ENCODE measurements at regions not wholly inside any gene's neighbourhood (a gene's known extent, or its start where the extent isn't known, plus 50 kb on each side); places are given as distances from the start of the nearest gene placed in this dataset. TPM values are rescaled to one million over a fixed set of nuclear protein-coding genes. Genes with fewer than 3 reads are reported as not detected.
A peak's percentile ranks its signal among the peaks of the same experiment; 100 is the strongest.

DNA sequence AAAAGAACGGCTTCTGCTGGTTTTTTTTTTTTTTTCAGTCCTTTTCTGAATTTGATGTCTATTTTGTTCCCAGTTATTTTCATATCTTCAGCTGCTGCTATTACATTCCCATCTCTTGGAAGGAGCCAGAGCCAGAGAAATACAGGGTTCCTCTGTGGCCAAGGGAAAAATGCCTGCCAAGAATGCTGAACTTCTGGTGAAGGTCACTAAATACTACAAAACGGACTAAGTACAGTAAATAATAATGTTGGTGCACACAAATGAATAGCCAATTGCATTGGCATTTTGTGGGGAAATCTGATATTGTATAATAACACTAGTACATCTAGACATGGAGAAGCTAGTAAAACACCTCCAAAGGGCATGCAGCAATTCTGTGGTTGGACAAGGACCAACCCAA, 56.3 kb upstream of the ZEB1 start:
- peak overlapping the region; percentile 34 for H3K27ac ChIP-seq
- no peaks in the 10 kb centered on the region for H3K36me3 ChIP-seq (replicated peaks; ENCODE audit: insufficient read depth, low read depth)
- WGBS (ENCODE audit: low lambda C conversion rate, missing lambda C conversion rate): 60% methylated on average over 2 of the region's 2 CpGs
- H4K20me1 ChIP-seq (ENCODE audit: insufficient read depth, poor library complexity, severe bottlenecking): no peaks in the 10 kb centered on the region
- DNase-seq (ENCODE audit: low spot score): no peak
- H3K4me3 ChIP-seq: no peak overlapping the region
- H3K4me1 ChIP-seq (ENCODE audit: insufficient read depth): peaks cover 20% of the 10 kb centered on the region
- peak overlapping the region; percentile 53 for H3K4me2 ChIP-seq
- no peaks in the 10 kb centered on the region for H3K27me3 ChIP-seq
- H3K79me2 ChIP-seq: no peaks in the 10 kb centered on the region
- H2AFZ ChIP-seq: no peak overlapping the region
- TF ChIP-seq EZH2 (IDR thresholded peaks at IDR 0.05; ENCODE audit: borderline replicate concordance) (no peak), CTCF (IDR thresholded peaks at IDR 0.05; ENCODE audit: poor library complexity) (no peak), EZH2phosphoT487 (IDR thresholded peaks at IDR 0.05; ENCODE audit: low read depth, severe bottlenecking, unreplicated experiment) (no peak)
- H3K9me2 ChIP-seq (replicated peaks; ENCODE audit: insufficient read depth): peaks cover 4% of the 10 kb centered on the region
- no peaks in the 10 kb centered on the region for H3K9me3 ChIP-seq (ENCODE audit: low read depth)

DNA sequence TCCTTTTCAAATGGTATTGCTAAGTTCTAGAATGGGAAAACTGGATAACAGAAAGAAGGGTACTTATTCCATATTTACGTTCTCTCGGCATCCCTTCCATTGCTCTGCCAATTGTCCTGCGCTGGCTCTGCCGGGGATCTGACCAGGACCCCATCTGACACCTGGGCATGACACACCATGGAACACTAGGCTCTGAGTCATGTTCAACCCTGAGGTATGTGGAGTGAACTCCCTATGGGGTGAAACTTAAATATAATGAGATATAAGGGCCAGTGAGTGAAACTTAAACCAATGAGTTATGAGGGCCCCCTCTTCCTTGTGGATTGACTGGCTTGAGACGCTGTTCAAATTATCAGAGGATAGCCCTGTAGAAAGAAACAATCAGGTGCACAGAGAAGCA, 55.1 kb upstream of the ZEB1 start:
- Histone ChIP-seq H3K9me3 (ENCODE audit: low read depth) (no peaks in the 10 kb centered on the region), H3K4me1 (ENCODE audit: insufficient read depth) (peaks cover 20% of the 10 kb centered on the region), H4K20me1 (ENCODE audit: insufficient read depth, poor library complexity, severe bottlenecking) (no peaks in the 10 kb centered on the region), H3K36me3 (replicated peaks; ENCODE audit: insufficient read depth, low read depth) (no peaks in the 10 kb centered on the region), H3K27ac (no peak overlapping the region), H3K4me2 (no peak overlapping the region), H3K79me2 (no peaks in the 10 kb centered on the region), H3K27me3 (no peaks in the 10 kb centered on the region), H3K4me3 (no peak overlapping the region), H2AFZ (no peak overlapping the region), H3K9me2 (replicated peaks; ENCODE audit: insufficient read depth) (peaks cover 4% of the 10 kb centered on the region)
- TF ChIP-seq EZH2 (IDR thresholded peaks at IDR 0.05; ENCODE audit: borderline replicate concordance) (no peak), CTCF (IDR thresholded peaks at IDR 0.05; ENCODE audit: poor library complexity) (no peak), EZH2phosphoT487 (IDR thresholded peaks at IDR 0.05; ENCODE audit: low read depth, severe bottlenecking, unreplicated experiment) (no peak)
- WGBS (ENCODE audit: low lambda C conversion rate, missing lambda C conversion rate): 94% methylated on average over 5 of the region's 5 CpGs
- no peak for DNase-seq (ENCODE audit: low spot score)

DNA sequence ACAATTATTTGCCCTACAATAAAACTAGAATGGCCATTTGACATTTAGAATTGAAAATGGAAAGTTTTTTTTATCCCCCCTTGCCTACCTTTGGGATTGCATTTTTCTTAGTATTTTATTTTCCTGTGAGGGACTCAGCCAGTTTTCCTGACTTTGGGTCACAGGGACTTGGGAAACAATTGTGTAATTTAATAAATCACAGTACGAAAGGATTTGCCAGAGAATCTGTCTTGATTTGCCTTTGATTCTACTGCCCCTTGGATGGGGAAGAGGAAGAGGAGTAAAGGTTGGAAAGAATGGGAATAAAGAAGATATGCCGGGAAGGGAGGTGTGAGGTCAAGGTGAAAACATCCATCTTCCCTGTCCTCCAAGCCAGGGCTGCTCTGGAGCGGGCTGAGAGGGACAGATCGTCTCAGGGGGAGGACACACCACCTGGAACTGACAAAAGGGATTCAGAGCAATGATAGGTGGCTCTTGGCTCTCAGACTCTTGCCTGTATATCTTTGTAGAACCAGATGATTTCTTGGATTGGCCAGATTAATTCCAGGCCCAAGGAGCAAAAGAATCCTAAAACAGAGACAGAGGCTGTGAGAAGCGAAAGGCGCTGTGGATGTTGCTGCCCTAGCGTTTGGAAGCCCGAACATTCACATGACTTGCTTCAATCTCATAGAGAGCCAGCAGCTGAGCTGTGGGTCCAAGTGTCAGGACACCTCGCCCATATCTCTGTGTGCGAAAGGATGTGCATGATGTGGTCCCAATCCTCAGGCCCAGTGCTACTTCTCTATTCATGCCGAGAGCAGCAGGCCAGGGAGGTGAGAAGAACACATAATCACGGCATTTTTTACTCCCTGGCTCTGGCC, 50.3 kb upstream of the ZEB1 start:
- Histone ChIP-seq H3K79me2 (no peaks in the 10 kb centered on the region), H3K9me3 (ENCODE audit: low read depth) (no peaks in the 10 kb centered on the region), H4K20me1 (ENCODE audit: insufficient read depth, poor library complexity, severe bottlenecking) (no peaks in the 10 kb centered on the region), H3K27ac (no peak overlapping the region), H3K4me3 (no peak overlapping the region), H3K4me2 (no peak overlapping the region), H2AFZ (no peak overlapping the region), H3K36me3 (replicated peaks; ENCODE audit: insufficient read depth, low read depth) (no peaks in the 10 kb centered on the region), H3K9me2 (replicated peaks; ENCODE audit: insufficient read depth) (peaks cover 4% of the 10 kb centered on the region), H3K4me1 (ENCODE audit: insufficient read depth) (no peaks in the 10 kb centered on the region), H3K27me3 (no peaks in the 10 kb centered on the region)
- TF ChIP-seq EZH2 (IDR thresholded peaks at IDR 0.05; ENCODE audit: borderline replicate concordance): no peak
- TF ChIP-seq CTCF (IDR thresholded peaks at IDR 0.05; ENCODE audit: poor library complexity): no peak
- no peak for TF ChIP-seq EZH2phosphoT487 (IDR thresholded peaks at IDR 0.05; ENCODE audit: low read depth, severe bottlenecking, unreplicated experiment)
- 92% methylated on average over 12 of the region's 12 CpGs for WGBS (ENCODE audit: low lambda C conversion rate, missing lambda C conversion rate)
- DNase-seq (ENCODE audit: low spot score): no peak

Small RNAs in the stretch of these regions (small RNA-seq; reads per million reads assigned to genes)
- gene RNA5SP309: not detected
